GM18909 (cell line): ENCODE measurements at regions not wholly inside any gene's neighbourhood (a gene's known extent, or its start where the extent isn't known, plus 50 kb on each side); places are given as distances from the start of the nearest gene placed in this dataset.

Source experiments
- ATAC-seq: cut with Tn5 transposase; IDR thresholded peaks from one replicate; pipeline ENCODE4 v1.9.1; 2021; ENCODE audit warnings: mild to moderate bottlenecking; ENCODE audit not compliant: unreplicated experiment, poor library complexity

GRCh38 chr2:6309415-6310255 is 556.1 kb downstream of the CMPK2 start:
- peak; percentile 90 for ATAC-seq

- ATAC-seq, result peak; percentile 28
These were observed 555.2 kb downstream of the CMPK2 start for GRCh38 chr2:6310256-6311215.

- ATAC-seq, result no peak
These were observed 553.3 kb downstream of the CMPK2 start for GRCh38 chr2:6312367-6312766.

GRCh38 chr2:6314218-6314960 is 551.3 kb downstream of the CMPK2 start:
- no peak for ATAC-seq

GRCh38 chr2:6325616-6326015 is 540.1 kb downstream of the CMPK2 start:
- ATAC-seq, result no peak

- ATAC-seq, result no peak
These were observed 538.7 kb downstream of the CMPK2 start for GRCh38 chr2:6326958-6327357.

- no peak for ATAC-seq
These were observed 528.8 kb downstream of the CMPK2 start for GRCh38 chr2:6336752-6337471.

- no peak for ATAC-seq
These were observed 528.3 kb downstream of the CMPK2 start for GRCh38 chr2:6337472-6337820.

- ATAC-seq, result no peak
These were observed 524.0 kb downstream of the CMPK2 start for GRCh38 chr2:6341588-6342129.

GRCh38 chr2:6342273-6342920 is 523.3 kb downstream of the CMPK2 start:
- peak; percentile 47 for ATAC-seq

- no peak for ATAC-seq
These were observed 522.6 kb downstream of the CMPK2 start for GRCh38 chr2:6343076-6343475.

GRCh38 chr2:6352247-6352646 is 513.5 kb downstream of the CMPK2 start:
- peak; percentile 86 for ATAC-seq

- ATAC-seq, result no peak
These were observed 512.7 kb downstream of the CMPK2 start for GRCh38 chr2:6352906-6353515.

- ATAC-seq, result peak; percentile 54
These were observed 512.0 kb downstream of the CMPK2 start for GRCh38 chr2:6353669-6354068.

- ATAC-seq, result no peak
These were observed 511.2 kb downstream of the CMPK2 start for GRCh38 chr2:6354546-6354945.

GRCh38 chr2:6355886-6356761 is 509.6 kb downstream of the CMPK2 start:
- no peak for ATAC-seq

GRCh38 chr2:6358546-6358945 is 507.2 kb downstream of the CMPK2 start:
- no peak for ATAC-seq

GRCh38 chr2:6358985-6359384 is 506.7 kb downstream of the CMPK2 start:
- no peak for ATAC-seq
